G401 (cell line): ENCODE measurements at regions not wholly inside any gene's neighbourhood (a gene's known extent, or its start where the extent isn't known, plus 50 kb on each side); places are given as distances from the start of the nearest gene placed in this dataset.
"Not testable (repeated sequence)": the region's sequence is repeated elsewhere in the genome, so short reads cannot be mapped to it uniquely, and the experiment has no call there.

Source experiments
- DNase-seq: peaks from one replicate; pipeline ENCODE4 v3.0.0-alpha.2; 2015; ENCODE audit warnings: low spot score
- in situ Hi-C: cut with HindIII; loops from 2 replicates; pipeline ENCODE4 v1.10.0; 2016; ENCODE audit warnings: low sequenced_read_pairs, mixed read lengths

GRCh38 chr6:112401083-112401482 is 54.0 kb downstream of the RFPL4B start:
- DNase-seq: no peak
- in situ Hi-C loops: no loop called here

- DNase-seq: no peak
- in situ Hi-C loops: no loop called here
Observed at GRCh38 chr6:112407101-112407590, 60.0 kb downstream of the RFPL4B start.

GRCh38 chr6:112408522-112408921 is 61.4 kb downstream of the RFPL4B start:
- DNase-seq: no peak
- in situ Hi-C loops: no loop called here

- in situ Hi-C loops: no loop called here
- DNase-seq: no peak
Observed at GRCh38 chr6:112409311-112409710, 62.2 kb downstream of the RFPL4B start.

GRCh38 chr6:112413780-112414179 is 66.7 kb downstream of the RFPL4B start:
- DNase-seq: no peak
- in situ Hi-C loops: no loop called here

GRCh38 chr6:112415366-112415765 is 68.2 kb downstream of the RFPL4B start:
- DNase-seq: no peak
- in situ Hi-C loops: no loop called here

GRCh38 chr6:112416866-112417265 is 69.7 kb downstream of the RFPL4B start:
- peak; percentile 6 for DNase-seq
- in situ Hi-C loops: no loop called here

- DNase-seq, in situ Hi-C loops: not testable (repeated sequence)
Observed at GRCh38 chr6:112427011-112427410, 79.9 kb downstream of the RFPL4B start.

GRCh38 chr6:112427499-112427898 is 80.4 kb downstream of the RFPL4B start:
- in situ Hi-C loops: no loop called here
- no peak for DNase-seq

- no peak for DNase-seq
- in situ Hi-C loops: no loop called here
Observed at GRCh38 chr6:112428477-112428876, 81.3 kb downstream of the RFPL4B start.

GRCh38 chr6:112429226-112429625 is 82.1 kb downstream of the RFPL4B start:
- in situ Hi-C loops: no loop called here
- no peak for DNase-seq

GRCh38 chr6:112431803-112432202 is 84.7 kb downstream of the RFPL4B start:
- no peak for DNase-seq
- in situ Hi-C loops: no loop called here

GRCh38 chr6:112432853-112433252 is 85.7 kb downstream of the RFPL4B start:
- in situ Hi-C loops: no loop called here
- no peak for DNase-seq

GRCh38 chr6:112433457-112433856 is 86.3 kb downstream of the RFPL4B start:
- no peak for DNase-seq
- in situ Hi-C loops: no loop called here

GRCh38 chr6:112434896-112435435 is 87.8 kb downstream of the RFPL4B start:
- DNase-seq: no peak
- in situ Hi-C loops: no loop called here

GRCh38 chr6:112437058-112437457 is 89.9 kb downstream of the RFPL4B start:
- DNase-seq: no peak
- in situ Hi-C loops: no loop called here

- in situ Hi-C loops: no loop called here
- DNase-seq: no peak
Observed at GRCh38 chr6:112439010-112439409, 91.9 kb downstream of the RFPL4B start.

- in situ Hi-C loops: no loop called here
- no peak for DNase-seq
Observed at GRCh38 chr6:112439432-112439831, 92.3 kb downstream of the RFPL4B start.

- in situ Hi-C loops: no loop called here
Observed at GRCh38 chr6:112441607-112442006, 94.5 kb downstream of the RFPL4B start.

GRCh38 chr6:112443179-112444065 is 96.3 kb downstream of the RFPL4B start:
- DNase-seq: peak; percentile 21
- in situ Hi-C loops: no loop called here

More at GRCh38 chr6:112441607-112442006, 94.5 kb downstream of the RFPL4B start:
- no peak for DNase-seq

- in situ Hi-C loops, DNase-seq: not testable (repeated sequence)
Observed at GRCh38 chr6:112448786-112449185, 101.7 kb downstream of the RFPL4B start.
